SK-N-SH treated with all-trans-retinoic acid at 6 μM for 48 hours (cell line): ENCODE measurements at regions not wholly inside any gene's neighbourhood (a gene's known extent, or its start where the extent isn't known, plus 50 kb on each side); places are given as distances from the start of the nearest gene placed in this dataset.

Source experiments
- CREB5 ChIP-seq: fragments of 250-450 bp; sonication (Bioruptor Pico); IDR thresholded peaks from 2 replicates; pipeline ENCODE4 v1.5.1; 2020; ENCODE audit warnings: low read depth, mild to moderate bottlenecking, moderate library complexity
- CSRNP3 ChIP-seq: fragments of 250-450 bp; sonication (Bioruptor Pico); IDR thresholded peaks from 2 replicates; pipeline ENCODE4 v1.5.1; 2021; ENCODE audit warnings: mild to moderate bottlenecking, moderate library complexity
- ESRRG ChIP-seq: fragments of 250-450 bp; sonication (Bioruptor Pico); IDR thresholded peaks from 2 replicates; pipeline ENCODE4 v1.6.1; 2021; ENCODE audit warnings: mild to moderate bottlenecking
- ZFP3 ChIP-seq: fragments of 250-450 bp; sonication (Bioruptor Pico); IDR thresholded peaks from 2 replicates; pipeline ENCODE4 v1.5.0; 2020; ENCODE audit warnings: mild to moderate bottlenecking, moderate library complexity

- TF ChIP-seq CSRNP3 (CRISPR knock-in tag): no peak
- TF ChIP-seq ZFP3 (CRISPR knock-in tag): no peak
- no peak for TF ChIP-seq CREB5 (CRISPR knock-in tag)
- no peak for TF ChIP-seq ESRRG (CRISPR knock-in tag)
These were observed 111.4 kb upstream of the ARRDC3 start for GRCh38 chr5:91494447-91494996.
